Heart right ventricle (tissue), 16 donors: ENCODE measurements at regions not wholly inside any gene's neighbourhood (a gene's known extent, or its start where the extent isn't known, plus 50 kb on each side); places are given as distances from the start of the nearest gene placed in this dataset.

ENCODE experiments used
- ATAC-seq, 8 donors: fragments of 200-7000 bp; cut with Tn5 transposase; one replicate each; pipeline ENCODE4 v1.9.1; 2020; ENCODE audit warnings: mild to moderate bottlenecking in 8 of 8, moderate library complexity in 8 of 8, moderate number of reproducible peaks in 1 of 8
- DNase-seq, 2 donors: peaks; one replicate each; pipeline ENCODE4 v3.0.0-alpha.2; 2020
- H3K27ac ChIP-seq, 10 donors: fragments of 200-600 bp; sonication (generic) in 2 of 10; one replicate each; pipeline versions ENCODE4 v1.5.0 to v1.8.0; 2020 to 2022; ENCODE audit warnings: mild to moderate bottlenecking in 3 of 10
- H3K27me3 ChIP-seq, 7 donors: fragments of 200-600 bp; one replicate each; pipeline ENCODE4 v1.8.0; 2021 to 2022; ENCODE audit warnings: mild to moderate bottlenecking in 2 of 7
- H3K36me3 ChIP-seq, 9 donors: fragments of 200-600 bp; sonication (generic) in 1 of 9; one replicate each; pipeline versions ENCODE4 v1.5.0 to v1.8.0; 2020 to 2022; ENCODE audit warnings: mild to moderate bottlenecking in 2 of 9
- H3K4me1 ChIP-seq, 9 donors: fragments of 200-600 bp; sonication (generic) in 1 of 9; one replicate each; pipeline versions ENCODE4 v1.5.0 to v1.8.0; 2020 to 2022; ENCODE audit warnings: mild to moderate bottlenecking in 4 of 9
- H3K4me3 ChIP-seq, 10 donors: fragments of 200-600 bp; sonication (generic) in 2 of 10; one replicate each; pipeline versions ENCODE4 v1.5.0 to v1.8.0; 2020 to 2022; ENCODE audit warnings: mild to moderate bottlenecking in 7 of 10, moderate library complexity in 2 of 10
- H3K9me3 ChIP-seq, 11 donors: fragments of 200-600 bp in 10 of 11; sonication (generic) in 2 of 11; one replicate each; pipeline versions ENCODE4 v1.5.0 to v1.8.0; 2013 to 2022; ENCODE audit warnings: mild to moderate bottlenecking in 2 of 11, control low read depth in 1 of 11, moderate library complexity in 1 of 11
- WGBS, 2 donors: extraction: QIAGEN DNeasy Blood & Tissue Kit; methylation state at CpG; one replicate each; pipeline ENCODE4 v1.1.7; 2013; ENCODE audit warnings: inconsistent platforms in 1 of 2; 5-methylcytosine and 5-hydroxymethylcytosine counted together
- intact Hi-C, 10 donors: fragments of 100-400 bp; cut with DNase I; formaldehyde crosslinking; loops; one replicate each; pipeline versions ENCODE4 v1.11.1 to v1.14.2; 2022
- TF ChIP-seq, protein P1 (sequence below), 9 donors: fragments of 200-600 bp; sonication (generic) in 2 of 9; IDR thresholded peaks; one replicate each; pipeline versions ENCODE4 v1.5.0 to v1.8.0; 2021 to 2022; ENCODE audit warnings: antibody characterized with exemption in 9 of 9, mild to moderate bottlenecking in 5 of 9, moderate library complexity in 1 of 9
- donor health status: Arrhythmogenic right ventricular cardiomyopathy.
- donor health status: ischemic (EF 13 %, LVEDD 7.1; RV severe dilation, severe dysfunction).
- donor health status: healthy with polysubstance abuse.
- donor health status: DM: no; HTN: yes; CAD: no.
- donor health status: DM: no; HTN: no; CAD: no.
- donor health status: ischemic (EF 25% LVEDD 6.9; RV normal size, moderate dysfunction).
- donor health status: ischemic (EF 25% LVEDD 5.7; RV mildly dilated, moderate dysfunction).
- donor health status: healthy.
- donor health status: DM: yes; HTN: yes; CAD: no.
- donor health status: Ischemic cardiomyopathy.
- donor health status: ischemic (EF 35%, LVEDD 5.7; RV mildly dilated, moderate dysfunction).
- donor health status: nonischemic (EF 11% LVEDD 7.7; RV severe dilation, severe dysfunction).
- donor health status: DM: yes; HTN: yes; CAD: no.
- donor health status: PGD.
- donor health status: ischemic (EF 29% LVEDD 5.4; RV normal size, mild dysfunction).
- donor health status: nonischemic (EF 23%, LVEDD 6.1; RV moderate dilation, normal function).

- H3K36me3 ChIP-seq: no peaks in the 10 kb centered on the region
- no peak overlapping the region for H3K4me3 ChIP-seq
- H3K27ac ChIP-seq: no peak overlapping the region
- ATAC-seq: no peak
- no peaks in the 10 kb centered on the region for H3K27me3 ChIP-seq
- intact Hi-C loops: no loop called here
- H3K9me3 ChIP-seq: peaks cover 0 to 7% (median 0%) of the 10 kb centered on the region in 11 donors
- no peaks in the 10 kb centered on the region for H3K4me1 ChIP-seq
- no peak for DNase-seq
- TF ChIP-seq, protein P1, sequence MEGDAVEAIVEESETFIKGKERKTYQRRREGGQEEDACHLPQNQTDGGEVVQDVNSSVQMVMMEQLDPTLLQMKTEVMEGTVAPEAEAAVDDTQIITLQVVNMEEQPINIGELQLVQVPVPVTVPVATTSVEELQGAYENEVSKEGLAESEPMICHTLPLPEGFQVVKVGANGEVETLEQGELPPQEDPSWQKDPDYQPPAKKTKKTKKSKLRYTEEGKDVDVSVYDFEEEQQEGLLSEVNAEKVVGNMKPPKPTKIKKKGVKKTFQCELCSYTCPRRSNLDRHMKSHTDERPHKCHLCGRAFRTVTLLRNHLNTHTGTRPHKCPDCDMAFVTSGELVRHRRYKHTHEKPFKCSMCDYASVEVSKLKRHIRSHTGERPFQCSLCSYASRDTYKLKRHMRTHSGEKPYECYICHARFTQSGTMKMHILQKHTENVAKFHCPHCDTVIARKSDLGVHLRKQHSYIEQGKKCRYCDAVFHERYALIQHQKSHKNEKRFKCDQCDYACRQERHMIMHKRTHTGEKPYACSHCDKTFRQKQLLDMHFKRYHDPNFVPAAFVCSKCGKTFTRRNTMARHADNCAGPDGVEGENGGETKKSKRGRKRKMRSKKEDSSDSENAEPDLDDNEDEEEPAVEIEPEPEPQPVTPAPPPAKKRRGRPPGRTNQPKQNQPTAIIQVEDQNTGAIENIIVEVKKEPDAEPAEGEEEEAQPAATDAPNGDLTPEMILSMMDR (IDR thresholded peaks at IDR 0.05): no peak
- 48 to 58% methylated on average over 2 of the region's 2 CpGs for WGBS, 2 donors
These were observed 696.0 kb upstream of the CCDC179 start for GRCh38 chr11:23556163-23556750.

DNA sequence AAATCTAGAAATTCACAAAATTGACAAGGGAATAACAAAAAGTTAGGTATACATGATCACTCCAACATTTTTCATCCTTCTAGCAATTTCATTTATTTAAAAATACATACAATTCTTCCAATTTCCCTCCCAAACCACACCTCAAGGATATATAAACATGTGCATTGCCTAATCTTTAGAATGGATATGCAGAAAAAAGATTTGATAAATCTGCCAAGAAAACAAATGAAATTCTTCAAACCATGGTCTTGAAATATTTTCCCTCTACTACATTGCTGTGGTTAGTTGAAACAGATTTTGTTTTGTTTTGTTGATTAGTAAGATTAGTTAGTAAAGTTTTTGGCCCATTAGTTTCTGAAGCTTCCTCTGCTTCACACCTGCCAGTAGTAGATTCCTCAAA, 703.3 kb upstream of the CCDC179 start:
- TF ChIP-seq, protein P1 (IDR thresholded peaks at IDR 0.05): no peak
- H3K27me3 ChIP-seq: no peaks in the 10 kb centered on the region
- DNase-seq (no peak), ATAC-seq (no peak)
- H3K36me3 ChIP-seq: no peaks in the 10 kb centered on the region
- no peaks in the 10 kb centered on the region for H3K9me3 ChIP-seq
- no peak overlapping the region for H3K27ac ChIP-seq
- no peaks in the 10 kb centered on the region for H3K4me1 ChIP-seq
- no peak overlapping the region for H3K4me3 ChIP-seq
- intact Hi-C loops: no loop called here

DNA sequence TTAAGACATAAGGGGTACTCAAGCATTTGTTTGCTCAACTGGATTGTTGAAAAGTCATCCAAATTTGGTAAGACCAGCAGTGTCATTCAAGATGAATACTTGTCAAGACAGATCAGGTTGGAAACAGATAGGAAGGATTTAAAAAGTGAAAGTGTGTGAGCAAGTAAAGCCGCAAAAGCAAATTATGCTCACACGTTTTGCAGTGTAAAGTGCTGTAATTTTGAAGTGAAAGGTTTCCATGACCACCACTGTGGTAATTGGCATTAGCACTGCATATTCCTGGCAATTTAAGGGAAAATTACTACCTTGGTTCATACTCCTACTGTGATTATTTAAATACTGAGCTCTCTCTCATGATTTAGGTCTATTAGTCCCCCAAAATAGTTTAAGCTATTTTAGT, 704.1 kb upstream of the CCDC179 start:
- H3K4me1 ChIP-seq: no peaks in the 10 kb centered on the region
- WGBS, 2 donors: 68 to 80% methylated on average over 2 of the region's 2 CpGs
- ATAC-seq: no peak
- no peaks in the 10 kb centered on the region for H3K9me3 ChIP-seq
- H3K27me3 ChIP-seq: no peaks in the 10 kb centered on the region
- TF ChIP-seq, protein P1 (IDR thresholded peaks at IDR 0.05): no peak
- intact Hi-C loops: no loop called here
- no peaks in the 10 kb centered on the region for H3K36me3 ChIP-seq
- no peak overlapping the region for H3K4me3 ChIP-seq
- no peak overlapping the region for H3K27ac ChIP-seq
- DNase-seq: no peak

DNA sequence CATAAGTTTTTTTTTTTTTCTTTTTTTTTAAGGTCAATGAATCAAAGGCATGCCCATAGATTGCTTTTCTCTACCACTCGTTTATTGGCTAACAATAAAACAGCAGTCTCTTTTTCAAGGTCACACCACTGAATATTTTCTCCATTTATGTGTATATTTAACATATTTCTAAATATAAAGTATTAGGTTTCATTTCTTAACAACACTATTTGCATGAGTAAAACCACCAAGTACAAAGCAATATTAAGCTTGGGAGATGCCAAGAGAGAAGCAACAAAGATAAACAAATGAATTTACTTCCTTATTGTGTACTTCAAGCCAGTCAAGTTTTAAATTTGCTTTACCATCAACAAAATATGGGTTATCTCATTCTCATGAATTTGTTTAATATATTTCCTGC, 708.9 kb upstream of the CCDC179 start:
- Histone ChIP-seq H3K36me3 (no peaks in the 10 kb centered on the region), H3K4me3 (no peak overlapping the region), H3K27ac (no peak overlapping the region), H3K9me3 (no peaks in the 10 kb centered on the region), H3K27me3 (no peaks in the 10 kb centered on the region), H3K4me1 (no peaks in the 10 kb centered on the region)
- DNase-seq (no peak), ATAC-seq (no peak)
- 73% methylated on average over 1 of the region's 1 CpG for WGBS, 2 donors
- TF ChIP-seq, protein P1 (IDR thresholded peaks at IDR 0.05): no peak
- intact Hi-C loops: no loop called here
